Astrocyte of the cerebellum (primary cell): ENCODE measurements at regions not wholly inside any gene's neighbourhood (a gene's known extent, or its start where the extent isn't known, plus 50 kb on each side); places are given as distances from the start of the nearest gene placed in this dataset.
"Not testable (repeated sequence)": the region's sequence is repeated elsewhere in the genome, so short reads cannot be mapped to it uniquely, and the experiment has no call there.

ENCODE experiments used
- DNase-seq: peaks from one replicate; pipeline ENCODE4 v3.0.0-alpha.2; 2011; ENCODE audit warnings: low read depth
- H3K4me3 ChIP-seq: 2 replicates; pipeline ENCODE4 v1.5.1; 2011; ENCODE audit warnings: mild to moderate bottlenecking, low read depth, low read length, moderate library complexity
- CTCF ChIP-seq: IDR thresholded peaks from 2 replicates; pipeline ENCODE4 v1.5.1; 2012; ENCODE audit warnings: low read length, low read depth, moderate library complexity, mild to moderate bottlenecking; ENCODE audit errors: missing control alignments
- in situ Hi-C: cut with HindIII; loops from 2 replicates; pipeline ENCODE4 v1.10.0; 2017; ENCODE audit warnings: low sequenced_read_pairs

DNA sequence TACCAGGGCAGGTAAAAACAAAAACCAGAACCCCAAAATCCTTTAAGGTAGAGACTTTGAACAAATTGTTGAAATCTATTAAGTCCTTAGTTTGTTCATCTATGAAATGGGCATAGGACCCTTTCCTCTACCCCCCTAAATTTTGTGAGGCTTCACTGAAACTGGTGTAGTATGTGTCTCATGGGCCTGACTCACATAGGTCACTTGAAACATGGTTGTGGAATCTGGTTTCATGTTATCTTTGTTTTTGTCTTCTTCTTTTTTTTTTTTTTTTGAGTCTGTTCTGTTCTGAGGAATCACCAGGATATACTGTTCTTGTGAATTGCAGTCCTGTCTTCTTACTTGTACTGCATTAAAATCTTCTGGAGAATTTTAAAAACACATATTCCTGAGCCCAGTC is 202.2 kb downstream of the KTN1 start:
- H3K4me3 ChIP-seq = no peak overlapping the region
- in situ Hi-C loops = no loop called here
- TF ChIP-seq CTCF = no peak
- DNase-seq = no peak

GRCh38 chr14:55789406-55789805 is 209.4 kb downstream of the KTN1 start:
- no peak for TF ChIP-seq CTCF
- no peak overlapping the region for H3K4me3 ChIP-seq
- in situ Hi-C loops = no loop called here
- no peak for DNase-seq

- TF ChIP-seq CTCF = no peak
- DNase-seq = no peak
- in situ Hi-C loops = no loop called here
- no peak overlapping the region for H3K4me3 ChIP-seq
Observed at GRCh38 chr14:55794655-55795595, 214.9 kb downstream of the KTN1 start.

GRCh38 chr14:55796513-55796912 is 216.5 kb downstream of the KTN1 start:
- H3K4me3 ChIP-seq, DNase-seq, in situ Hi-C loops: not testable (repeated sequence)

DNA sequence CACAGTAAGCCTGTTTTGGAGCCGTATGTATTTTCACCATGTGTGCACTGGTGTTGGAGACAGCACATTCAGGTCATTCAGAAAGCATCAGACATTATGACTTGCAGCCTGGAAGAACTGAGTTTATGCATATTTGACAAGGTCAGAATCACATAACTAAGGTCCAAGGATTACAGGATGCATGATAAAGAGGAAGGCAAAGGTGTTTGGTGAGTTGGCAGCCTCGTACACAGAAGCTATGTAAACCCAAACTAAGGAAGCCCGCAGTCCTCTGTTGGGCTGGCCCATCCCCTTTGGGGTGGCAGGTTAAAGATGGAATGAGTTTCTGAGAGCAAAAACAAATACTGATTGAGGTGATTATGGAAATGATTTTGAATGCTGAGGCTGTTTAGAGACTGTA is 218.4 kb downstream of the KTN1 start:
- H3K4me3 ChIP-seq = no peak overlapping the region
- DNase-seq = no peak
- in situ Hi-C loops = no loop called here
- TF ChIP-seq CTCF = no peak

DNA sequence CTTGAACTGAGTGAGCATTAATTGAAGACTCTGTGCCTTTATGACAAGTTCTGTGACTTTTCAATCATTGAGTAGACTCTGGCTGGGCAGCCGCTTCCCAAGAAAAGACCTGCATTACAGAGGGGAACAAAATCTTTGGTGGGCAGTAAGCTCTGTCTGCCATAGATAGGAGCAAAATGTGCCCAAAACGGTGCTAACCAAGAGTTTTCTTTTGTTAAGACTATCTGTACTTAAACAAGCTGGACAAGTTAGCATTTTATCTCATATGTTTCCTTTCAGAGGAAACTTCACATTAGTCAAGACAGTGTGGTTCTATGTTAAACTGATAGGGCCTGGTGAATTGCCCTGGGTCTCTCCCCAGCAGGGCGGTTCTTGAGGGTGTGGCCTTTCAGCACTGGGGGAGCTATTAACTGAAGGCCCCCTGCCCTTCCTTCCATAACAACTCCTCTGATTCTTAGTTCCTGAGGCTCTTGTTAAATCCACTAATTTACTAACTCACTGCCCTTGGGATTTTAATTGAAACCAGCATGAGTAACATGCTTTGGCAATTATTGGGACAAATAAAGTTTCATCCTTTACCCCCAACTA is 219.6 kb downstream of the KTN1 start:
- in situ Hi-C loops = no loop called here
- DNase-seq = no peak
- no peak overlapping the region for H3K4me3 ChIP-seq
- no peak for TF ChIP-seq CTCF

DNA sequence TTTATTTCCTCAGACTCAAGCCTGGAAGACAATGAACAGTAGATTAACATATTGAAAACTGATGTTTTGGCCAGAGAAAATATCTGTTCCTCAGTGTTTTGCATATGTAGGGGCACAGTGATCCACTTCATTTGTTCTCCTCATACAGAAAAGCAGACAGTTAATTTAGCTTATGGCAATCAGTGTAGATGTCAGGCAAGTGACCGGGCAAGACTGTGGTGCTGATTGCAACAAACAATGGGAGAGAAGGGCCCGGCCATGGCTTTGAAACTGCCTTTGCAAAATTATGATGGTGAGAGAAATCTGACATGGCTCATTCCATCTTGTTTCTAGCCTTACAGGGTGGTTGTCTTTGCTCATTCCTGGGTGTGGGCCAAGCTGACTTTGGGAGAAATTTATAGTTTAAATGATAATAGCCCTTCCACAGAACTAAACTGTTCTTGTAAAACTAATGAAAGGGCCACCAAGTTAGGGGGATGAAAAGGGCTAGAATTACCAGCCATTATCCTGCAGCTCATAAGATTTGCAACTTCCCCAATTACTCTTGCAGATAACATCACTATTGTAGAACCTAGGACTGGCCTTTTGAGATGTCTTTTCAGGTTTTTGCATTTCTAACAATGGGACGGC is 220.3 kb downstream of the KTN1 start:
- TF ChIP-seq CTCF = no peak
- no peak overlapping the region for H3K4me3 ChIP-seq
- DNase-seq = no peak
- in situ Hi-C loops = no loop called here
